Caco-2 (cell line): ENCODE measurements at regions not wholly inside any gene's neighbourhood (a gene's known extent, or its start where the extent isn't known, plus 50 kb on each side); places are given as distances from the start of the nearest gene placed in this dataset.

Source experiments
- BruUV-seq: library from RNA; stranded (reverse); fragments of 400-500 nt; replicated peaks from 2 replicates; lab custom pipeline; 2021; lab: Mats Ljungman, UMichigan
- CTCF ChIA-PET: fragments of 300-600 bp; sonication (Branson Sonifier 250); formaldehyde crosslinking; loops from one replicate; lab custom pipeline; 2022; ENCODE audit warnings: antibody characterized with exemption; lab: Charles Lee
- POLR2A ChIA-PET: fragments of 300-600 bp; sonication (Branson Sonifier 250); formaldehyde crosslinking; loops from one replicate; lab custom pipeline; 2022; ENCODE audit warnings: antibody characterized with exemption; lab: Charles Lee
- DNase-seq, 2 experiments: peaks; one replicate each; pipeline versions ENCODE4 v3.0.0 to v3.0.0-alpha.2; 2020 to 2022
- H3K27me3 ChIP-seq: replicated peaks from 2 replicates; pipeline ENCODE4 v1.6.0; 2011; ENCODE audit warnings: low read length; ENCODE audit not compliant: control insufficient read depth, insufficient read depth
- H3K36me3 ChIP-seq: 2 replicates; pipeline ENCODE4 v1.5.1; 2011; ENCODE audit warnings: low read length; ENCODE audit not compliant: control insufficient read depth, insufficient read depth
- H3K4me1 ChIP-seq: fragments of 250-450 bp; sonication (Bioruptor Pico); 2 replicates; pipeline ENCODE4 v1.5.1; 2020; ENCODE audit warnings: mild to moderate bottlenecking
- H3K4me3 ChIP-seq: 2 replicates; pipeline ENCODE4 v1.5.1; 2011; ENCODE audit warnings: low read depth, mild to moderate bottlenecking, control low read depth, low read length
- H3K9me3 ChIP-seq: fragments of 250-450 bp; sonication (Bioruptor Pico); 2 replicates; pipeline ENCODE4 v1.5.1; 2020; ENCODE audit warnings: mild to moderate bottlenecking, moderate library complexity
- H3K27ac Mint-ChIP-seq: one replicate; pipeline ENCODE4 v1.8.0; 2022; ENCODE audit warnings: mixed read lengths; ENCODE audit not compliant: unreplicated experiment
- H3K27me3 Mint-ChIP-seq: one replicate; pipeline ENCODE4 v1.8.0; 2022; ENCODE audit warnings: mixed read lengths; ENCODE audit not compliant: insufficient read depth, unreplicated experiment
- H3K36me3 Mint-ChIP-seq: one replicate; pipeline ENCODE4 v1.8.0; 2022; ENCODE audit warnings: mild to moderate bottlenecking, mixed read lengths; ENCODE audit not compliant: insufficient read depth, unreplicated experiment
- H3K4me1 Mint-ChIP-seq: one replicate; pipeline ENCODE4 v1.8.0; 2022; ENCODE audit warnings: low read depth, mixed read lengths; ENCODE audit not compliant: unreplicated experiment
- H3K4me3 Mint-ChIP-seq: one replicate; pipeline ENCODE4 v1.8.0; 2022; ENCODE audit warnings: mild to moderate bottlenecking, moderate library complexity, mixed read lengths; ENCODE audit not compliant: unreplicated experiment
- H3K9me3 Mint-ChIP-seq: one replicate; pipeline ENCODE4 v1.8.0; 2022; ENCODE audit warnings: mixed read lengths; ENCODE audit not compliant: unreplicated experiment
- CTCF ChIP-seq, 2 experiments: fragments of 200-600 bp in 1 of 2; IDR thresholded peaks; 1 replicate in 1 of 2; 2 replicates in 1 of 2; pipeline versions ENCODE4 v1.5.1 to v1.8.0; 2011 to 2022; ENCODE audit warnings: antibody characterized with exemption in 1 of 2, control low read depth in 1 of 2, inconsistent platforms in 1 of 2, low read depth in 1 of 2, low read length in 1 of 2, mild to moderate bottlenecking in 1 of 2, moderate library complexity in 1 of 2; ENCODE audit not compliant: insufficient read depth in 1 of 2, severe bottlenecking in 1 of 2, unreplicated experiment in 1 of 2
- intact Hi-C: fragments of 100-400 bp; cut with micrococcal nuclease; formaldehyde crosslinking; loops from one replicate; pipeline ENCODE4 v1.10.0; 2022; ENCODE audit not compliant: unreplicated experiment

GRCh38 chr5:88997937-88998336 lies 115.0 kb upstream of the MEF2C start:
- Mint-ChIP-seq H3K36me3 (no peaks in the 10 kb centered on the region), H3K9me3 (no peaks in the 10 kb centered on the region), H3K4me1 (no peaks in the 10 kb centered on the region), H3K4me3 (no peak overlapping the region), H3K27me3 (peaks cover 4% of the 10 kb centered on the region), H3K27ac (no peak overlapping the region)
- BruUV-seq, result no TSS peak
- H3K36me3 ChIP-seq, result no peaks in the 10 kb centered on the region
- no peak for DNase-seq
- no peaks in the 10 kb centered on the region for H3K4me1 ChIP-seq
- no peaks in the 10 kb centered on the region for H3K9me3 ChIP-seq
- no peak for TF ChIP-seq CTCF (IDR thresholded peaks at IDR 0.05; ENCODE audit: insufficient read depth in 1 of 2, low read depth in 1 of 2, low read length in 1 of 2, severe bottlenecking in 1 of 2, unreplicated experiment in 1 of 2)
- H3K4me3 ChIP-seq, result no peak overlapping the region
- CTCF ChIA-PET, result no interaction called here
- intact Hi-C loops, result no loop called here
- POLR2A ChIA-PET, result no interaction called here
- H3K27me3 ChIP-seq, result no peaks in the 10 kb centered on the region

- Mint-ChIP-seq H3K4me1 (no peaks in the 10 kb centered on the region), H3K27me3 (peaks cover 2% of the 10 kb centered on the region), H3K4me3 (no peak overlapping the region), H3K9me3 (no peaks in the 10 kb centered on the region), H3K27ac (no peak overlapping the region), H3K36me3 (no peaks in the 10 kb centered on the region)
- no TSS peak for BruUV-seq
- Histone ChIP-seq H3K9me3 (no peaks in the 10 kb centered on the region), H3K27me3 (no peaks in the 10 kb centered on the region), H3K4me1 (no peaks in the 10 kb centered on the region), H3K36me3 (no peaks in the 10 kb centered on the region), H3K4me3 (no peak overlapping the region)
- intact Hi-C loops, result no loop called here
- POLR2A ChIA-PET, result no interaction called here
- CTCF ChIA-PET, result no interaction called here
- no peak for TF ChIP-seq CTCF (IDR thresholded peaks at IDR 0.05; ENCODE audit: insufficient read depth in 1 of 2, low read depth in 1 of 2, low read length in 1 of 2, severe bottlenecking in 1 of 2, unreplicated experiment in 1 of 2)
- no peak for DNase-seq
Measured at GRCh38 chr5:88984040-88984439, 101.1 kb upstream of the MEF2C start.

- H3K9me3 Mint-ChIP-seq, result no peaks in the 10 kb centered on the region
- BruUV-seq, result no TSS peak
- CTCF ChIA-PET, result no interaction called here
- POLR2A ChIA-PET, result no interaction called here
- no peak for TF ChIP-seq CTCF (IDR thresholded peaks at IDR 0.05; ENCODE audit: insufficient read depth in 1 of 2, low read depth in 1 of 2, low read length in 1 of 2, severe bottlenecking in 1 of 2, unreplicated experiment in 1 of 2)
- Histone ChIP-seq H3K9me3 (no peaks in the 10 kb centered on the region), H3K4me3 (no peak overlapping the region), H3K36me3 (no peaks in the 10 kb centered on the region), H3K27me3 (no peaks in the 10 kb centered on the region), H3K4me1 (no peaks in the 10 kb centered on the region)
- H3K4me1 Mint-ChIP-seq, result no peaks in the 10 kb centered on the region
- DNase-seq, result no peak
- no peak overlapping the region for H3K27ac Mint-ChIP-seq
- peaks cover 8% of the 10 kb centered on the region for H3K27me3 Mint-ChIP-seq
- H3K36me3 Mint-ChIP-seq, result no peaks in the 10 kb centered on the region
- H3K4me3 Mint-ChIP-seq, result no peak overlapping the region
- intact Hi-C loops, result no loop called here
Measured at GRCh38 chr5:88979726-88980125, 96.7 kb upstream of the MEF2C start.
